HUES6 (cell line): ENCODE measurements at regions not wholly inside any gene's neighbourhood (a gene's known extent, or its start where the extent isn't known, plus 50 kb on each side); places are given as distances from the start of the nearest gene placed in this dataset.
"Not testable (repeated sequence)": the region's sequence is repeated elsewhere in the genome, so short reads cannot be mapped to it uniquely, and the experiment has no call there.

Source experiments
- H3K27ac ChIP-seq: 2 replicates; pipeline ENCODE4 v1.7.0; 2013; ENCODE audit warnings: low read depth, mild to moderate bottlenecking, low read length, inconsistent platforms
- H3K27me3 ChIP-seq: 2 replicates; pipeline ENCODE4 v1.6.1; 2013; ENCODE audit warnings: low read length; ENCODE audit not compliant: control insufficient read depth, insufficient read depth
- H3K36me3 ChIP-seq: 2 replicates; pipeline ENCODE4 v1.6.1; 2013; ENCODE audit warnings: low read length; ENCODE audit not compliant: control insufficient read depth, insufficient read depth
- H3K4me1 ChIP-seq: 2 replicates; pipeline ENCODE4 v1.6.1; 2013; ENCODE audit warnings: low read length; ENCODE audit not compliant: control insufficient read depth, insufficient read depth
- H3K4me3 ChIP-seq: 2 replicates; pipeline ENCODE4 v1.5.1; 2013; ENCODE audit warnings: low read depth, low read length
- H3K9ac ChIP-seq: one replicate; pipeline ENCODE4 v1.6.1; 2013; ENCODE audit warnings: mild to moderate bottlenecking, low read length
- H3K9me3 ChIP-seq: 2 replicates; pipeline ENCODE4 v1.6.1; 2013; ENCODE audit warnings: low read depth, low read length; ENCODE audit not compliant: control insufficient read depth, insufficient read depth

- Histone ChIP-seq H3K9me3 (no peaks in the 10 kb centered on the region), H3K27ac (no peak overlapping the region), H3K9ac (no peak overlapping the region), H3K4me1 (peaks cover 6% of the 10 kb centered on the region), H3K4me3 (no peak overlapping the region), H3K27me3 (no peaks in the 10 kb centered on the region), H3K36me3 (no peaks in the 10 kb centered on the region)
These were observed 816.6 kb downstream of the SATB2 start for GRCh38 chr2:198641161-198641560.

GRCh38 chr2:198640463-198640862 is 817.3 kb downstream of the SATB2 start:
- Histone ChIP-seq H3K27ac (no peak overlapping the region), H3K36me3 (no peaks in the 10 kb centered on the region), H3K4me3 (no peak overlapping the region), H3K9ac (no peak overlapping the region), H3K9me3 (no peaks in the 10 kb centered on the region), H3K27me3 (no peaks in the 10 kb centered on the region), H3K4me1 (peaks cover 6% of the 10 kb centered on the region)

- H3K4me3 ChIP-seq = no peak overlapping the region
- H3K9ac ChIP-seq = no peak overlapping the region
- no peak overlapping the region for H3K27ac ChIP-seq
- no peaks in the 10 kb centered on the region for H3K36me3 ChIP-seq
- peaks cover 6% of the 10 kb centered on the region for H3K4me1 ChIP-seq
- no peaks in the 10 kb centered on the region for H3K9me3 ChIP-seq
- H3K27me3 ChIP-seq = no peaks in the 10 kb centered on the region
These were observed 818.2 kb downstream of the SATB2 start for GRCh38 chr2:198639580-198639979.

- H3K4me3 ChIP-seq = no peak overlapping the region
- no peaks in the 10 kb centered on the region for H3K9me3 ChIP-seq
- no peak overlapping the region for H3K27ac ChIP-seq
- no peak overlapping the region for H3K9ac ChIP-seq
- H3K4me1 ChIP-seq = peaks cover 6% of the 10 kb centered on the region
- H3K36me3 ChIP-seq = no peaks in the 10 kb centered on the region
- H3K27me3 ChIP-seq = no peaks in the 10 kb centered on the region
These were observed 819.2 kb downstream of the SATB2 start for GRCh38 chr2:198638577-198638976.

GRCh38 chr2:198630384-198630783 is 826.0 kb downstream of the PLCL1 start:
- no peaks in the 10 kb centered on the region for H3K9me3 ChIP-seq
- no peak overlapping the region for H3K4me3 ChIP-seq
- no peak overlapping the region for H3K27ac ChIP-seq
- H3K27me3 ChIP-seq = no peaks in the 10 kb centered on the region
- H3K36me3 ChIP-seq = no peaks in the 10 kb centered on the region
- H3K4me1 ChIP-seq = no peaks in the 10 kb centered on the region
- H3K9ac ChIP-seq = no peak overlapping the region

GRCh38 chr2:198628596-198628995 is 824.2 kb downstream of the PLCL1 start:
- Histone ChIP-seq H3K4me3 (no peak overlapping the region), H3K9me3 (no peaks in the 10 kb centered on the region), H3K9ac (no peak overlapping the region), H3K27me3 (no peaks in the 10 kb centered on the region), H3K4me1 (no peaks in the 10 kb centered on the region), H3K27ac (no peak overlapping the region), H3K36me3 (no peaks in the 10 kb centered on the region)

GRCh38 chr2:198622986-198623730 is 818.8 kb downstream of the PLCL1 start:
- H3K9me3 ChIP-seq = no peaks in the 10 kb centered on the region
- no peaks in the 10 kb centered on the region for H3K36me3 ChIP-seq
- no peak overlapping the region for H3K4me3 ChIP-seq
- no peaks in the 10 kb centered on the region for H3K27me3 ChIP-seq
- no peak overlapping the region for H3K9ac ChIP-seq
- no peaks in the 10 kb centered on the region; the same call in 1 of the 2 replicates for H3K4me1 ChIP-seq
- no peak overlapping the region for H3K27ac ChIP-seq

GRCh38 chr2:198615972-198616371 is 811.6 kb downstream of the PLCL1 start:
- Histone ChIP-seq H3K4me3 (no peak overlapping the region), H3K27ac (no peak overlapping the region), H3K27me3 (no peaks in the 10 kb centered on the region), H3K36me3 (no peaks in the 10 kb centered on the region), H3K4me1 (no peaks in the 10 kb centered on the region; the same call in 1 of the 2 replicates), H3K9me3 (no peaks in the 10 kb centered on the region), H3K9ac (no peak overlapping the region)

- Histone ChIP-seq H3K9me3 (no peaks in the 10 kb centered on the region), H3K27ac (no peak overlapping the region), H3K9ac (no peak overlapping the region), H3K27me3 (no peaks in the 10 kb centered on the region), H3K36me3 (no peaks in the 10 kb centered on the region), H3K4me3 (no peak overlapping the region), H3K4me1 (no peaks in the 10 kb centered on the region)
These were observed 806.8 kb downstream of the PLCL1 start for GRCh38 chr2:198611201-198611600.

GRCh38 chr2:198604599-198604998 is 800.2 kb downstream of the PLCL1 start:
- H3K4me3 ChIP-seq = no peak overlapping the region
- no peaks in the 10 kb centered on the region for H3K27me3 ChIP-seq
- H3K27ac ChIP-seq = no peak overlapping the region
- no peaks in the 10 kb centered on the region for H3K4me1 ChIP-seq
- no peaks in the 10 kb centered on the region for H3K9me3 ChIP-seq
- no peak overlapping the region for H3K9ac ChIP-seq
- H3K36me3 ChIP-seq = no peaks in the 10 kb centered on the region

GRCh38 chr2:198602986-198603385 is 798.6 kb downstream of the PLCL1 start:
- H3K36me3 ChIP-seq, H3K27me3 ChIP-seq: not testable (repeated sequence)

More at GRCh38 chr2:198602986-198603385, 798.6 kb downstream of the PLCL1 start:
- H3K27ac ChIP-seq, H3K4me3 ChIP-seq, H3K4me1 ChIP-seq, H3K9me3 ChIP-seq, H3K9ac ChIP-seq: not testable (repeated sequence)
